ENCODE measurements at regions not wholly inside any gene's neighbourhood (a gene's known extent, or its start where the extent isn't known, plus 50 kb on each side); places are given as distances from the start of the nearest gene placed in this dataset.

DNA sequence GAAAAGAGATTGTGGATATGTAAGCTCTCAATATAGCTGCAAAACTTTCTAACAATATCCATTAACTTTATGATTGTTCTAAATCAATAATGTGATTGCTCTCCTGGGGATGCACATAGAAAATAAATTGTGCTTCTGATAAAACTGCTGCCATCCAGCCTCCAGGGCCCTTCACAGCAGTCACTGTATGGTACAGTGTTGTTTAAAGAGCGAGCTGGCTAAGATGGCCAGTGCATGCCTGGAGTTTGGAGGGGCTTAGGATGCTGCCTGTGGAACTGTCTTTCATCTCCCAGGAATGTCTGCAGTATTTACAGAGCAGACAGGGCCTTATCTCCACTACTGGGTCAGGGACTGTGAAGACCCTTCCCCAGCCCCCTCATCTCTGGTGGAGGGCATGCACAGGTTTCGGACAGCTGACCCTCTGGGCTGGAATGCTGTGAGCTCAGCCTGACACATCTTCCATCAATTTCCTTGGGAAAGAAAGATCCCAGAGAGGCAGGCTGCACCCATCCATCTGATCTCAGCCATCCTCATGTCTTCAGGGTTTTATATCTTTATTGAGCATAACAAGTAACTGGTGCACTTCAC is 137.0 kb downstream of the PLPP3 start:
- DNase-seq (ENCODE audit: low read depth in 2 of 2, low spot score in 1 of 2) = no peak

DNA sequence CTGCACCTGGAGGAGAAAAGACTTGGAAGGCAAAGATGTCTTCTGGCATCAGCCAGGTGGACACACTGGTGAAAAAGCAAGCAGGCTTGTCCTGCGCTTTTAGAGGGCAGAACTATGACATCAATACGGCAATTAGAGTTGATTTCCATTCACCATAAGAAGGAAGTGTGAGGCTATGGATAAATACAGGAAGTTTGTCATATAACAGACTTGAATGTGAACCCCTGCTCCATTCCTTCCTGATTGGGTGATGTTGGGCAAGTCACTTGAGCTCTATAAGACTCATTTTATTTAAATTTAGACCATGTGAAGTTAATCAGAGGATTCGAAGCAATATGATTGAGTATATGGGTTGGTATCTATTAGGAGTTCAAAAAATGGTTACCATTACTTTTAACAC is 137.8 kb downstream of the PLPP3 start:
- DNase-seq (ENCODE audit: low read depth in 2 of 2, low spot score in 1 of 2) = no peak

DNA sequence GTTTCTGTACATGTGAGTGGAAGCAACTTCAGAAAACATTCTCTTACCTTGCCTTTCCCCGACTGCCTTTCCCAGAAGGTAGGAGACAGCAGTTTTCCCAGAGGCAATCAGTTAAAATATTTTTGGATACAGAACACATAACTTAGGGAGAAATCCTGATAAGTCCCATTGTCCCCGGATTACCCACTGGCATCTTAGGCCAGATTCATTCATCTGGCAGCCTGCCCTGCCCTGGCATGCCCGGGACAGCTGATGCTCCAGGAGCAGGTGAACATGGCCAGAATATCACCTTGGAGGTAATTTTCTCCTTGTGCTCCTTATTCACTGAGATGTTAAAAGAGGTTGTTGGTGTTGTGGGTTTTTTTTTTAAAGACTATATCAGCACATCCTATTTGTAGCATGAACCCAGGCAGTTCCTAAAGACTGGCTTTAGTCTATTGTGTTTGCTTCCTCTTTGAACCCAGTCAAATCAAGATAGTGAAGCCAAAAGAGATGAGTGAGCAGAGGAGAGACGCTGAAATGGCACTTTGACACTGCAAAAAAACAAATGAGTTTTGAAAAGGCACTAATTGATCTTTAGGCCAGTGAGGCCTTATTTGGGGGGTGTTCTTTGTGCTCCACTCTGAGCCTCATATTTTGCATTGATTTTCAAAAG is 139.6 kb downstream of the PLPP3 start:
- no peak for DNase-seq (ENCODE audit: low read depth in 2 of 2, low spot score in 1 of 2)

DNA sequence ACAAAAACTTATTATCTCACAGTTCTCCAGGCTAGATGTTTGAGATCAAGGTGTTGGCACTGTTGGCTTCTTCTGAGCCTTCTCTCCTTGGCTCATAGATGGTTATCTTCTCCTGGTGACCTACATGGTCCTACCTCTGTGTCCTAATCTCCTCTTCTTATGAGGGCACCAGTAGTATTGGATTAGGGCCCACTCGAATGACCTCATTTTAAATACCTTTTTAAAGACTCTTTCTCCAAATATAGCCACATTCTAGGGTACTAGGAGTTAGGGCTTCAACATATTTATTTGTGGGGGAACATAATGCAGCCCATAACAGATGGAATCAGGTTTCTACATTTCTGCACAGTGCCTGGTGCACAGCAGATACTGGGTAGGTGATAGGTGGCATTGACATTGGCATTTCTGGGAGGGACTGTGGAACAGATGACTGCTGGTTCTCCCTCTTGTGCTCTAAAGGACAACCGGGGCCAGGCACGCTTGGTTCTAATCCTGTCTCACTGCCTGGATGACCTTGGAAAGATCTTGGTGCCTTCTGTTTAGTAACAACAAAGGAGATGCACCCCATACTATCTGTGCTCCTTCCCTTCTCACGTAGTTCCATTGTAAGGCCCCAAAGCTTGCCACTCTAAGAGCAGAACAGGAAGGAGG is 140.3 kb downstream of the PLPP3 start:
- DNase-seq (ENCODE audit: low read depth in 2 of 2, low spot score in 1 of 2) = no peak

DNA sequence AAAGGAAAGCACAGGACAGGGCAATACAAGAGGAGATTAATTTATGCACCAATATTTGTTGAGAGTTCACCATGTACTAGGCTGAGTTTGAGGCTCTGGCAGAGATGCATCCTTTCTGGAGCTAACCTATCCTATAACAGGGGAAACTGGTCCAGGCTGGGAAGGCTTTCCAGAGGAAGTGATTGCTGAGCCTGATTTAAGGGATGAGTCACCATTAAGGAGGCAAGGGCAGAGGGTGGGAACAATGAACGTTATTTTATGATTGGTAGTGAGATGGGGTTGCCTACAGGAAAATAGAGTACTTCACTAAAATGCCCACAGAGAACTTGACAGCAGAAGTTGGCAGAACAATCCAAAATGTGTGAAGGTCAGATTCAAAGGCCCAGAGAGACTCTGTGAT is 141.4 kb downstream of the PLPP3 start:
- no peak for DNase-seq (ENCODE audit: low read depth in 2 of 2, low spot score in 1 of 2)

DNA sequence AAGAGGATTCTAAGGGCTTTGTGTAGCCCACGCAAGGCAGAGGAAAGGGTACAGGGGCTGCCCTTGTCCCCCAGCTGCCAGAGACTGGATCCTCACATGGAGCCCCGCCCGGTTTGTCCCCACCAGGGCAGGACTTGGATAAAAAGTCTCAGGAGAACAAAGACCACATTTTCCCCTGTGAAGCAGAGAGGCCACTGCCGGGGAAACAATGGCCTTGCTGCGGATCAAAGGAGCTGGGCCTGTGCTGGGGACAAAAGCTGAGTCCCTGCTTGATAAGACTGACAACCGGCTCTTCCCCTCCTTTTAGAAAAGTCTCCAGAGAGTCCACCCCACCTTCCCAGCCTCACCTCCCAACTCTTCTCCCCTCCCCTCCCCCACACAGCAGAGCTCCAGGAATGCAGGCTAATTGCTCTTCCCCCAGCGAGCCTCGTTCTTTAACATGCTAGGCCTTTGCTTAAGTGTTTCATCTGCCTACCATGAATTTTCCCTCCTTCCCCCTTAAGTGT is 142.4 kb downstream of the PLPP3 start:
- DNase-seq (ENCODE audit: low read depth in 2 of 2, low spot score in 1 of 2) = no peak

DNA sequence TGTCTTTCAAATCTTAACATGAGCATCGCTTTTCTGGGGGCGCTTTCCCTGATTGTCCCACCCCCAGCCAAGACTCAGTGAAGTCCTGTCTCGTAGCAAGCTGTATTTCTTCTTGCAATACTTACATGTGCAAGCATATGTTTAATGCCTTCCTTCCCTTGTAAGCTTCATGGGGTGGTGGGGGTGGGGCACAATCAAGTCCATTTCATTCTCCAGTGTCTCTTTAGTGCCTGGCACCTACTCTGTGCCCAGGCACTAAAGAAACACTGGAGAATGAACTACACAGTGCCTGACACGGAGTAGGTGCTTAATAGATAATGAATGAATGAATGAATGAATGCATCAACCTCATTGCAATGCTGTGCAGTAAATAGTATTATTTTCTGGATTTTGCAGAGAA is 143.1 kb downstream of the PLPP3 start:
- DNase-seq (ENCODE audit: low read depth in 2 of 2, low spot score in 1 of 2) = no peak

DNA sequence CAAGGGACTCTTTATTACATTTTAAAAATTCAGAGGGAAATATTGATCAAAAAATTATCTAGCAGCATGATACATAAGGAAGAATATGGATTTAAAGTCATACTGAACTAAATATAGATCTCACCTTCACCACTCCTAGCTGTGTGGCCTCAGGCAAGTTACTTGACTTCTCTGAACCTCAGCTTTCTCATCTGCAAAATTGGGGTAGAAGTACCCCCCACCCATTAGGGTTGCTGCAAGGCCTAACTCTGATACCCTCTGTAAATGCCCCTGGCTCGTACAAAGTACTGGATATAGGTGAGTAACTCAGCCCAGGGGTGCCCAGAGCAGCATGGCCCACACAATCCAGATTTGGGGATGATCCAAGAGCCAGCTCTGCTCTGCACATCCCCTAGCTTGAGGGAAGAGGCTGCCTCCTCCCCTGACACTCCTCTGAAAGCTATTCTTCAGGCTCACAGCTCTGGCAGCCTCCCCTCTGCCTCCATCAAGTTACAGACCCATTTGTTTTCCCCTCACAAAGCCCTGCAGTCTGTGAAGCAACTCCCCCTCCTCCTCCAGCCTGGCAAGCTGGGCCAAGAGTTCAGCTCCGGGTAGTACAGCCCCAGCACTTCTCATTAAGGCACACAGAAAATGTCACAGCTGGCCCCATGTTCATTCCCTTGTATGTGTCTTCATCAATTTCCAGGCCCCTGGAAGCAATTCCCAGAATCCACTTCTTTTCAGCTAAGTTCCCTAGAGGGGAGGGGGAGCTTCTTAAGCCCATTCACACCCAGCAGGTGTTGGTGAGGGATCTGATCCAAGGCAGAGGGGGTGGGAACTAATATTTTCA is 143.7 kb downstream of the PLPP3 start:
- no peak for DNase-seq (ENCODE audit: low read depth in 2 of 2, low spot score in 1 of 2)

DNA sequence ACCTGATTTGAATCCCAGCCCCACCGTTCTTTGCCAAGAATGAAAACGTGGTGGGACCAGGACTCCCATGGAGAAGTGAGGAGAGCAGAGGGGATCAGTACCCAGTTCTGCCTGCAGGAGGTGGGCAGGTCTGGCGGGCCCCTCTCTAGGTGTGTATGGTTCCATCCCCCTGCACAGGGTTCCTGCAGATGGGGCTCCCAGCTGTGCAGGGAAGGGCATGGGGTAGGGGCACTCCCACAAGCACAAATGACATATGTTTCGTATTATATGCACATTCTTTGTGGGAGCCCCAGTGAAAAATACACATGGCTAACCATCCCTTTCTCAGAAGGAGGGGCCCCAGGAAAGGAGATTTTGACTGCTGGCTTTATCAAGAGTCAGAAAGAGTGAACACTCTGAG is 144.6 kb downstream of the PLPP3 start:
- no peak for DNase-seq (ENCODE audit: low read depth in 2 of 2, low spot score in 1 of 2)

DNA sequence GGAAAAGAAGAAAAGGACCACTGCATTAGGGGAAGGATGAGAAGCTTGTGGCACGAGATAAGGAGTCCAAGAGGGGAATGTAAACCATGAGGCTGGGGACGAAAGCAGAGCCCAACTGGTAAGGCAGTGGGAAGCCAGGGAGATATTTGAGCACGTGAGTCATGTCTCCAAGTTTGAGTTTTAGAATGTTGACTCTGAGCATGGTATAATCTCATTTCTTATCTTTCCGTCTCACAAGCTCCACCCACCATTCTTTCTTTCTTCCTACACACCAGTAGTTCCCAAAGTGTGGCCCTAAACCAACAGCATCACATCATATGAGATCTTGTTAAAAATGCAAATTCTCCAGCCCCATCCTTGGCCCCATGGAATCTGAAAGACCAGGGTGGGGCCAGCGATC is 145.3 kb downstream of the PLPP3 start:
- no peak for DNase-seq (ENCODE audit: low read depth in 2 of 2, low spot score in 1 of 2)

DNA sequence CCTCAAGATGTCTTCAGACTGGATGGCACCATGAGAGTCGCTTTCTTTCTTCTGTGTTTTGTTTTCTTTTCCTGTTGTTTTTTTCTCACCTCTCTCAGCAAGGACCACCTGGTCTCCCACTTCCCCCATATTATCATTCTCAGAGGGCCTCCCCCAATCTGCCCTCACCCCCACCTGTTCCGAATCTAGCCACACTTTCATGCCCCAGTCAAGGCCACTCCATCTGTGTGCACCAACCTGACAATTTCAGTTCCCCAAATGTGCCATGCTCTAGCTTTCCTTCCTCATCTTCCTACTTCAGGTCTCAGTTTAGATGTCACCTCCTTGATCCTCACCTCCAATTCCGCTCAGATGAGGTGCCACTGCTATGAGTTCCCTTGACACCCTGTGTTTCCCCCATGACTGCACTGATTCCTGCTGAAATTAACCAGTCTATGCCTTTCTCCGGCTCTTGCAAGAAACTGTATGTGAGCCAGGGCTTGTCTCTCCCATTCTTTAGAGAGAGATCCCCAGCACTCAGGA is 146.2 kb downstream of the PLPP3 start:
- DNase-seq (ENCODE audit: low read depth in 2 of 2, low spot score in 1 of 2) = no peak

DNA sequence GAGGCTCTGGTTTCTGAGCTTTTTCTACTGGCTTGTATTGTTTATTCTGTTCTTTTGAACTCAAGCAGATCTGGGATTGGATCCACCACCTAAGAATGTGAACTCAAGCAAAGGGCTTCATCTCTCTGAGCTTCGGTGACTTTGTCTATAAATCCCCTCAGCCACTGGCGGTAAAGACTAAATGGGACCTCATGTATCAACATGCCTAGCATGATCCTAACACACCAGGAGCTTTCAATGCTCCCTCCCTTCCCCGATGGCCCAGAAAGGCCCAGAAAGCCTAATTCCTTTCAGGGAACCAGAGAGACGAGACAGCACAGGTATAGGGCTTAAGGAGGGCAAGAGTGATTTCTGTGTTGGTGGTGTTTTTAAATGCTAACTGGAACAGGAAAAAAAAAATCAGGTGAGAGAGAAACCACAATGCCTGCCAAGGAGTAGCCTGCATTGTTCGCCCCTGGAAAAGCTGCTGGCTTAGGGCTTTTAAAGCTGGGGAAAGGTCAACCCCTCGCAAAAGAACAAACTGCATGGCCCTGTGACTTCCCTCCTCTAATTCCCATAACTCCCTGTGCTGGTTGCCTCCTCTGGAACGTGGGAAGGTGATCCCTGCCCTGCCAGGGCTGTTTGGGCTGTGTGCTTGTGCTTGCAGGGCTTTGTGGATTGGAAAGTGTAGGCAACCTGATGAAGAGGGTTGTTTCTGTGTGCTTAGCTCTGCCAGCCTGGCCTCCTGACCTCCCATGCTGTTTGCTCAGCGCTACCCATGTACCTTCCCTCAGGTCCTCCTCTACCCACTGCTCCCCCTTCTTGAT is 147.0 kb downstream of the PLPP3 start:
- no peak for DNase-seq (ENCODE audit: low read depth in 2 of 2, low spot score in 1 of 2)

DNA sequence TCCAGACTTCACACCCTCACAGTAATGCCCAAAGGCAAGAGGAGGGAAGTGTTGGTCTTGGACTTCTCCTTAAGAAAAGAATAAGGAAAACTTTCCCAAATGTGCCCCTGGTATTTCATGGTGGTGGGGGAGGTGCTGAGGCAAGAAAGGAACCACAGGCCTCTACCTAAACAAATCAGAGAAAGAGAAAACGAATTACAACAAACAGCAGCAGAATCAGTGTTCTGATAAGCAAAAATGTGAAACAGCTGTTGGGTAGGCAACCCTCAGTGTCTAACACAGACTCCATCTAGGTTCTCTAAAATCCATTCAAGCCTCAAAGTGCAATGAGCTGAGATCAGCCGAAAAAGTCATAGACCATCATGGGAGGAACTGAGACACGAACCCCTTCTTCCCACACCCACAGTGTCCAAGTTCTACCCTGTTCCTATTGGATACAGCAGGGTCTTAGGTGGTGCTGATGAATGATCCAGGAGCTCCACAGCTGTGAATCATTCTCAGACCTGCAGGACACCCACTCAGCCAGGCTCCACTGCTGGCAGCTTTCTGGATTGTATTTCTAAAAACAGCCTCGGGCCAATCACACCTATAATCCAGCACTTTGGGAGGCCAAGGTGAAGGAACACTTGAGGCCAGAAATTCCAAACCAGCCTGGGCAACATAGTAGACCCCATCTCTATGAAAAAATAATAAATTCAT is 149.1 kb downstream of the PLPP3 start:
- DNase-seq (ENCODE audit: low read depth in 2 of 2, low spot score in 1 of 2) = no peak

DNA sequence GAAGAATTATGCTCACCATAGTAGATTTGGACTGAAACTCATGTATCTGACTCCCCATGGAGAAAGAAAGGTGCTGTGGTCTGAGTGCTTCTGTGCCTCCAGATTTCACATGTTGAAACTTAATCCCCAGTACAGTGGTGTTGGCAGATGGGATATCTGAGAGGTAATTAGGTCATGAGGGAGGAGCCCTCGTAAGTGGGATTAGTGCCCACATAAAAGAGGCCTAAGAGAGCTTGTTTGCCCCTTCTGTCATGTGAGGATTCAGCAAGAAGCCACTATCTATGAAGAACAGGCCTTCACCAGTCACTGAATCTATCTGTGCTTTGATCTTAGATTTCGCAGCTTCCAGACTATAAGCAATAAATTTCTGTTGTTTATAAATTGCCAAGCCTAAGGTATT is 150.1 kb downstream of the PLPP3 start:
- DNase-seq (ENCODE audit: low read depth in 2 of 2, low spot score in 1 of 2) = no peak

DNA sequence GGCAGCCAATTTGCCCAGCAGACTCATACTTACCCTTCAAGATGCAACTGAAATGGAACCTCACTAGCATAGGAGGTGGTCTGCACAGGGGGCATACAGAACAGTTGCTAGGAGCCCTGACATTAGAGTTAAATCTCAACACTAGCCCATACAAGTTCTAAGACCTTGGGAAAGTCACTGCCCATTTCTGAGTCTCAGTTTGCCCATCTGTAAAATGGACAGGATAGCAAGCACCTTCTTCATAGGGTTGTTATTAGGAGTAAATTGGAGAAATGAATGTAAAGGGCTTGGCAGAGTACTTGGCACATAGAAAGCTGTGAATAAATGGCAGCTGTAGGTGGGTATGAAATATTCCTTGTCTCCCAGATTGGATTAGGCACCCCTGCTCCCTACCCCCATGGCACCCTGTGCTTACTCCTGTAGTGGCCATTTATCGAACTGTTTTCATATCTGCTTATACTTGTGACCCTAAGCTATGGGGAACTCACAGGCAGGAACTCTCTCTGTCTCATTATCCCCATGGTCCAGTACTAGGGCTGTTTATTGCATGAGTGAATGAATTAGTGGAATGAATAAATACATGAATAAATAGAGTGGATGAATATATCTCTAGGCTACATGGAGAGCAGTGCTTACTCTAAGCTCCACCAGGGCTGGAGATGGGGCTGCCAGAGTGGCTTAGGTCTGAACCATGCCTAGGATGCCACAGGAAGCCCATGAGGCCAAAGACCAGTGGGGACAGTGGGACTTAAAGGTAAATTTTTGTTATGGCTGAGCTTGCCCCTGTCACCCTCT is 152.6 kb downstream of the PLPP3 start:
- no peak for DNase-seq (ENCODE audit: low read depth in 2 of 2, low spot score in 1 of 2)

DNA sequence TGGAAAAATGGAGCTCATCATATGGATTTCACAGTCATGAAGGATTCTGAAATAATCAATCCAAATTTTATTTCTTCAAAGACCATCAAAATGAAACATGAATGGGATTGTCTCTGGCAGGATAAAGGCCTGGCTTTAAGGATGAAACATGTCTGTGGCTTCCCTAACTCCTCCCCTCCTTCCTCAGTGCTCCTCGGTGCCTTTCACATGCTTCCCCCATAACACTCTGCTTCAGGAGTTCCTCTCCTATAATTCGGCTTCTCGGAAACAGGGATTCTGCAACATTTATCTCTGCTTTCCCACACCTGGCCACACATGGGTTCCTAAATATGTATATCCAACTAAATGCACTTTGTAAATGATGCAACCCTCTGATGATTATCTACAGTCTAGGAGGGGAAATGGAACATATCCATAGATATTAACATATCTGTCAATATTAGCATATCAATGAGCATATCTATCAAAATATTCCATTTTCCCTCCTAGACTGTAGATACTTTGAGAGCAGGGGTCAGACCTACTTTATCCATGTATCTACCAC is 153.8 kb downstream of the PLPP3 start:
- no peak for DNase-seq (ENCODE audit: low read depth in 2 of 2, low spot score in 1 of 2)

DNA sequence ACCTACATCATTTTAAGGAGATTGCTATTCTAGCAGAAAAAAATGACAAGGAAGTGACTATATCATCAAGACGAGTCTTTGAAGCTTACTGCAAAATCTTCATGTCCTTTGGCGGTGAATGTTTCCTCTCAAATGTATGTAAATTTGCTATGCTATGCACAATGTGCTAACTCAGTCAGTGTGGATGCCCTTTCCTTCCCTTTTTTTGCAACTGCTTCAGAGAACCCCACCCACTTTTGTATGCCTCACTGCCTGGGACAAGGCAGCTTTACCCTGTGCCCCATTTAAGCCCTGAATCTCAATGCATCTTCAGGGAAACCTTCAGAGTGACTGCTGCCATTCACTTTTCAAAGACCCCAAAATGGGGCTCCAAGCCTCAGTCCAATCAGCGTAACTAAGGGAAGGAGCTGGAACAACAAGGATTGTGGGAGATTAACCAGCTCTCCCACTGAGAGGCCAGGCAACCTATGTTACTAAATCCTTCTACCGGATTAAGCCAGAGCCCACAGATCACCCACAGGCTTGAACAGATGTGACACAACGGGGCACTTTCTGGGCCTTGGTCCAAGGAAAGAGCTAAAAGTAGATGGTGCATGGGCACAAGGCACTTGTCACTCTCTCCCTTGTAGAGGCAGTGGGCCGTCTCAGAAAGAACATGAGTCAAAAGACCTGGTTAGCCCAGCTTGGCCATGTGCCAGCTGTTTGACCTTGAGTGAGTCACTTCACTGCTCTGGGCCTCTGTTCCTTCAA is 154.4 kb downstream of the PLPP3 start:
- DNase-seq (ENCODE audit: low read depth in 2 of 2, low spot score in 1 of 2) = no peak

DNA sequence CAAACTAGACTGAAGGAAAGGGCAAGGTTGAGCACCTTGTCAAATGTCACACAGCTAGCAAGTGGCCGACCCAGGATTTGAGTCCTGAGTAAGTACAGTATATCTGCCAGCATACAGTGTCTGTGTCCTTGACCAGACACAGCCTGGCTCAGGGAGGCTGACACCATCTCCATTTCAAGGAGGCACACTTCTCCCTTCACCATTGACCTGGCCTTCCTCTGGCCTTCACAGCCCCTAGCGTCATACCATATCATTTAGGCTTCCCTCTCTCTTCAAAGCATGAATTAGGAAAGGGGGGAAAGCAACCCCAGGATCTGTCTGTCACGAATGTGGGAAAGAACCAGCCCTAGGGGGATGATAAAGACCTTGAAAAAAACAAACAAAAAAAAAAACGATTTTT is 155.6 kb downstream of the PLPP3 start:
- no peak for DNase-seq (ENCODE audit: low read depth in 2 of 2, low spot score in 1 of 2)

All from stimulated activated CD8-positive, alpha-beta memory T cell treated with anti-CD3 and anti-CD28 coated beads, Interleukin-4, amount 100 ng/mL, for 4 hours (primary cell).